Stimulated activated CD4-positive, alpha-beta T cell treated with anti-CD3 and anti-CD28 coated beads, Interleukin-1b, Interleukin-23, amount 100 ng/mL, for 1 hour (primary cell): ENCODE measurements at regions not wholly inside any gene's neighbourhood (a gene's known extent, or its start where the extent isn't known, plus 50 kb on each side); places are given as distances from the start of the nearest gene placed in this dataset.
"Not testable (repeated sequence)": the region's sequence is repeated elsewhere in the genome, so short reads cannot be mapped to it uniquely, and the experiment has no call there.

Experiments
- DNase-seq, 2 donors: peaks; one replicate each; pipeline ENCODE4 v3.0.0-alpha.2; 2020; ENCODE audit warnings: low read depth in 2 of 2

- no peak for DNase-seq
These were observed 440.9 kb upstream of the KLF12 start for GRCh38 chr13:74574964-74575728.

DNA sequence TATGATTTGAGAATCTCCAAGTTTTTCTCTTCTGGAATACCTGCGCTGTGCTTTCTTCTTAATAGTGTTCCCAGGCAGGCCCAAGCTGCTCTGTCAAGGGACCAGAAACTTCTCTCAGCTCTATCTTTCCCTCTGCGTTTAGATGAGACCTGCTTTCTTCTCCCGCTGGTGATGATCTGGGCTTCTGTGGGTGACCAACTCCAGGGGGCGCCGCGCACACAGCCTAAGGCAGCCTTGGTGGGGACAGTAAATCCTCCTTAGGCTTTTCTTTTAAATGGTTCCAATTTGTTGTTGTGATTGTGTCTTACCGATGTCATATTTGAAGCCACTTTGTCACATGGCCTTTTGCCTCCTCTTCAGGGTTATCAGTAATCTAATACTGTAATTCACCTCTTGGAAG is 439.4 kb upstream of the KLF12 start:
- no peak for DNase-seq

DNA sequence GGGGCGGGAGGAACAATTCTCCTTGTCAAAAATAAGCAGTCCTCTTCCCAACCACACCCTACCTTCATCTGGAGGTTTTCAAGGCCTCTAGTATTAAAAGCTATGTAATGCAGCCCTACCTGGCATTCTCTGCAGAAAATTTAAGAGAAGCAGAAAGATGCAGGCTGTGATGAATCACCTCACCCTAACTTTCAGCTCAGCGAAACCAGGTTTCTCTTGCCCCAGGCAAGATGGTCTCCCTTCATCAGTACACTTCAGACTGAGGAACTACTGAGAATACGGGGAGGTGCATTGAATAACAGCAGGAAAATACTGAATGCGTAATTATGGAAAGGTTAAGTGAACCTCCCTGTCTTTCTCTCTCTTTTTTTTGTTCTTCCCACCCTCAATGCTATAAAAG is 437.6 kb upstream of the KLF12 start:
- DNase-seq, result no peak

- no peak for DNase-seq
These were observed 436.6 kb upstream of the KLF12 start for GRCh38 chr13:74570834-74571233.

DNA sequence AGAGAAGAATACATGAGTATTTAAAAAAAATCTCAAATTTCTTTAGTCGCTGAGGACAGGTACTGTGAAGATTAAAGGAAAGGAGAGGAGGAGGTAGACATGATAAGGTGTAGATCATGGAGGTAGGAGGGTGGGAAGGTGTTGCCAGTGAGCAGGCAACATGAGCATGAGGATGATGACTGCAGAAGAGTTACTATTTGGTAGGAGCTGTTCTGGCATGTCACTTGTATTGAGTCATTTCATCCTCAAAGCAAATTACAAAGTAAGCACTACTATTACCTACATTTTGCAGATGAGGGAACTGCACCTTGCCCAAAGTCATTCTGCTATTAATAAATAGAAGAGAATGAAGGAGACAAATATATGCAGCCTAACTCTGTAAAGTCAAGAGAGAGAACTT is 435.8 kb upstream of the KLF12 start:
- no peak for DNase-seq

GRCh38 chr13:74569251-74569650 is 435.0 kb upstream of the KLF12 start:
- no peak for DNase-seq

DNA sequence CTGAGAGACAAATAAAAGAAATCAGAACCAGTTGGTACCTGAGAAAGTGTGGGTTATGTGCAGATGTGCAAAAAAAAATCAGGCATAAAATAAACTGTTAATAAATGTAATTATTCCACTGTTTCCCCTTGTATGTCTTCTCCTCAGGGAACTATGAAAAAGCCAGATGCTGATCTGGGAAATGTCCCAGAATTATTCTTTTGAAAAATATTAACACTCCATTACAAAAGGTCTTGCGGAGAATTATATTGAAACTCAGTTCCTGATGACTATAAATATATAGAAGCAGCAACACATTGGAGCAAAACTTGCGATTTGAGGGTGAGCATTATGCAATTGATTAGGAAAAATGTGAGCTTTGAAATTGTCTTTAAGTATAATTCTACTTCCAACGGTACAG is 433.3 kb upstream of the KLF12 start:
- no peak for DNase-seq

GRCh38 chr13:74562381-74562780 is 428.2 kb upstream of the KLF12 start:
- DNase-seq, result no peak

DNA sequence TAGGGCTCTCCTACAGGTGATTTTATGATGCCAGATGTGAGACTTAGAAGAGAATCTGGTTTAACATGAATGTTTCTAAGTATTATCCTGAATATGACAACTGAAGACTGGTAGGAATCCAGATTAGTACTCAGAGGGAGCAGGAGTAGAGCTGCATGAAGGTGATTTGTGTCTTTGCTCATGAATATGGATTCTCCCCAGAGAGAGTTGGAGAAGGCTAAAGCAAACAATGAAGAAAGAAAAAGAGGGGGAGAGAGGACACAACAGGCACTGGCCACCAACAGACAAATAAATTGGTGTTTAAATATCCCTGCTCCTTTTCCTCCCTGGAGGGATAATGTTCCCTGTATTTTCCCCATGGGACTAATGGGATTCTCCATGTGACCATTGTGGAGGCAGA is 427.0 kb upstream of the KLF12 start:
- DNase-seq, result no peak

DNA sequence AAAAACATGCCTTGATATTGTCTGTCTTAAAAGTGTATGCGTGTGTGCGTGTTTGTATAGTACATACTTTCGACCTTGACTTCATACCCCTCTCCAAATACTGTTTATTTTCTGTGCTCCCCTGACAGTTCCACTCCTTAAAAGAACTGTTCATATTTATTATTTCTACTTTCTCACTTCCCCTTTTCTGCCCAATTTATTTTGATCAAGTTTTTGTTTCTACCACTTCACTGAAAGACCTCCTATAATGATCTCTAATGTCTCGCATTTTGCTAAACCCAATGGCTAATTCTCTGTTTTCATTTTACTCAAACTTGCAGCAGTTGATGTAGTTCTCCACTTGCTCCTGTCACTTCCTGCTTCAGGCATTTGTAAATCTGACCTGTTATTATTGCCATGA is 426.1 kb upstream of the KLF12 start:
- no peak for DNase-seq

- DNase-seq, result no peak
These were observed 423.7 kb upstream of the KLF12 start for GRCh38 chr13:74557870-74558269.

GRCh38 chr13:74555651-74556420 is 421.6 kb upstream of the KLF12 start:
- no peak for DNase-seq

DNA sequence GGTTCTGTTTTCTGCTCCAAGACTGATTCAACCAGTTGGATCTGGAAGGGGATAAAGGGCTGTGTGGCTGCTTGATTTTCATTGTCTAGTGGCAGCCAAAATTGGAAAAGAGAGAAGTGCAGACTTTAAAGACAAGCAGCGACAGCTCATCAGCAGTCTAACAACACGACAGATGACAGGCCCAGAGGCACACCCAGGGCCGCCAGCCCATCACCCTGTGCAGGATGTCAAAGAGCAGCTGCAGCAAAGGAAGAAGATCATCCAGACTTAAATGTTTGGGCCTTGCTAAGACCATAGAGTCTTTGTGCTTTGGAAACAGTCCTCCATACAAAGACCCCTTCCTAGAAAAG is 421.0 kb upstream of the KLF12 start:
- DNase-seq, result no peak

GRCh38 chr13:74554569-74555275 is 420.5 kb upstream of the KLF12 start:
- no peak for DNase-seq

- DNase-seq, result no peak
These were observed 415.8 kb upstream of the KLF12 start for GRCh38 chr13:74550039-74550438.

- DNase-seq, result not testable (repeated sequence)
These were observed 402.4 kb upstream of the KLF12 start for GRCh38 chr13:74536649-74537048.

GRCh38 chr13:74533226-74533625 is 399.0 kb upstream of the KLF12 start:
- DNase-seq, result no peak

GRCh38 chr13:74530011-74530410 is 395.8 kb upstream of the KLF12 start:
- no peak for DNase-seq

DNA sequence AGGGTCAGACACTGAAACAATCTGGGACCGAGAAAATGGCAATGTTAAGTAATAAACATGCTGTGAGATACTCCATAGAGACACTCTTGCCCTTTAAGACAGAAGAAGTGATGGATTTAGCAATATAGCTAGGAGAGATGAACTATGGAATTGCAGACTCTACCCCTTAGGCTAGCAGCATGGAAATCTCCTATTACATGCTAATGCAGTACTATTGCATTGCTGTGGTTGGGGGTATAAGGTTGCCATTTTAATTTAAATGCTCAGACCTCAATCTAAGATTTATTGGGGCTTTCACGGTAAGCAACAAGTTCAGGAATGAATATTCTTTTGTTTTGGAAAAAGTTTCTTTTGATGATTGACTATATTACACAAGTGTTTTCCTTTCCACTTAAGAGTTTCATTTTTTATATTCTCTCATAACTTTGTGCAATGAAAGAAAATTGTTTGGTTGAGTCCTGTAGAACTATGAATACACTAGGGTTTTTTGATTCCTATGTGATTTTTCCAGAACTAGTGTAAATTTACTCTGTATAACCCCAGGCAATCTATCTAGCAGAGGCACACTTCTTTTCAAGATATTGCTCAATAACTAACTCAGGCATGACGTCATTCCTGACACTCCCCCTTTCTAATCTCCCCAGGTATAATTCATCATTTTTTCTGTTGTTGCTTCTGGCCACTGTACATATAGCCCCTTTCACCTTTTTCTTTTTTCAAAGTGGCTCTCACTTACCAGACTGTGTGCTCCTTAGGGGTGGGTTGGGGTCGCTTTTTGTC is 394.7 kb upstream of the KLF12 start:
- no peak for DNase-seq

DNA sequence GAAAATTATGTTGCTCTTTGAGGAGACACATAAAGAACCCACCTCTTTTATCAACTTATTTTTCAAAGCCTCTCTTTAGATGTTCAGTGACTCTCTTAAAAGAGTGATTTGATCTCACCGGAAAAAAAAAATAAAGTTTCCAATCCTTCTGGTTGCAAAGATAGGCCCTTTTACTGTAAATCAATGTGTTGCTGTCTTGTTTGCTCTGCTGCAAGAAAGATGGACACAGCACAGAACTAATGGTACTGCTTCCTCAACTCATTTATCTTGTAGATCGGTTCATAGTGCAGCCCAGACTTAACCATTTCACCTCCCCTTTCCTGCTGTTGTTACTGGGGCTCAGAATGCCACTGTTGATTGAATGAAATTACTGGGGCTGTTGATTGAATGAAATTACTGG is 388.9 kb upstream of the KLF12 start:
- DNase-seq, result no peak

GRCh38 chr13:74511523-74511922 is 377.3 kb upstream of the KLF12 start:
- no peak for DNase-seq

GRCh38 chr13:74487091-74487722 is 353.0 kb upstream of the KLF12 start:
- DNase-seq, result no peak
